Neural cell (in vitro differentiated cells): ENCODE measurements at regions not wholly inside any gene's neighbourhood (a gene's known extent, or its start where the extent isn't known, plus 50 kb on each side); places are given as distances from the start of the nearest gene placed in this dataset.

Experiments
- H2AFZ ChIP-seq: fragments of 200-600, 300-800 bp; sonication (generic), shearing (Covaris generic); 2 replicates; pipeline ENCODE4 v1.6.0; 2014; ENCODE audit warnings: low read depth, mild to moderate bottlenecking, antibody characterized with exemption, low read length, moderate library complexity
- H3F3A ChIP-seq: fragments of 200-600 bp; shearing (Covaris generic); 2 replicates; pipeline ENCODE4 v1.6.1; 2016; ENCODE audit warnings: mild to moderate bottlenecking, moderate library complexity, mixed read lengths, antibody characterized with exemption, low read length; ENCODE audit not compliant: insufficient read depth, poor library complexity, severe bottlenecking
- H3K27ac ChIP-seq: fragments of 200-600, 300-800 bp; sonication (generic), shearing (Covaris generic); 2 replicates; pipeline ENCODE4 v1.5.1; 2014; ENCODE audit warnings: mild to moderate bottlenecking, low read length, moderate library complexity
- H3K27me3 ChIP-seq: fragments of 300-800, 200-600 bp; sonication (generic), shearing (Covaris generic); 2 replicates; pipeline ENCODE4 v1.6.0; 2014; ENCODE audit warnings: mild to moderate bottlenecking, low read depth, low read length, moderate library complexity; ENCODE audit not compliant: insufficient read depth
- H3K36me3 ChIP-seq: fragments of 300-800, 200-600 bp; sonication (generic), shearing (Covaris generic); 2 replicates; pipeline ENCODE4 v1.5.1; 2014; ENCODE audit warnings: mild to moderate bottlenecking, antibody characterized with exemption, low read length, moderate library complexity; ENCODE audit not compliant: insufficient read depth
- H3K4me2 ChIP-seq: fragments of 300-800, 200-600 bp; sonication (generic), shearing (Covaris generic); 2 replicates; pipeline ENCODE4 v1.6.0; 2014; ENCODE audit warnings: mild to moderate bottlenecking, low read length
- H3K4me3 ChIP-seq: fragments of 300-800, 200-600 bp; sonication (generic), shearing (Covaris generic); 2 replicates; pipeline ENCODE4 v1.5.1; 2014; ENCODE audit warnings: mild to moderate bottlenecking, low read length, moderate library complexity
- H3K79me2 ChIP-seq: fragments of 200-600 bp; shearing (Covaris generic); replicated peaks from 2 replicates; pipeline ENCODE4 v1.6.0; 2014; ENCODE audit warnings: mild to moderate bottlenecking, low read length, moderate library complexity; ENCODE audit not compliant: insufficient read depth
- H3K9ac ChIP-seq: fragments of 300-800, 200-600 bp; sonication (generic), shearing (Covaris generic); 2 replicates; pipeline ENCODE4 v1.6.1; 2016; ENCODE audit warnings: mild to moderate bottlenecking, low read length, mixed read lengths
- H3K9me2 ChIP-seq: fragments of 200-600 bp; shearing (Covaris generic); 2 replicates; pipeline ENCODE4 v1.6.1; 2016; ENCODE audit warnings: mild to moderate bottlenecking, low read length, mixed read lengths; ENCODE audit not compliant: insufficient read depth
- H3K9me3 ChIP-seq: fragments of 200-600, 300-800 bp; sonication (generic), shearing (Covaris generic); 2 replicates; pipeline ENCODE4 v1.6.1; 2016; ENCODE audit warnings: mild to moderate bottlenecking, mixed run types, low read length, moderate library complexity, mixed read lengths
- H4K20me1 ChIP-seq: fragments of 200-600 bp; shearing (Covaris generic); 2 replicates; pipeline ENCODE4 v1.6.1; 2016; ENCODE audit warnings: mild to moderate bottlenecking, mixed run types; ENCODE audit not compliant: insufficient read depth
- CTCF ChIP-seq: fragments of 450-650 bp; IDR thresholded peaks from 2 replicates; pipeline ENCODE4 v1.5.1; 2014; ENCODE audit warnings: antibody characterized with exemption, mild to moderate bottlenecking, moderate library complexity; ENCODE audit not compliant: poor library complexity, severe bottlenecking
- EP300 ChIP-seq: fragments of 450-650 bp; conservative IDR thresholded peaks from 2 replicates; pipeline ENCODE4 v1.6.1; 2014; ENCODE audit warnings: antibody characterized with exemption, mild to moderate bottlenecking, moderate library complexity; ENCODE audit not compliant: poor library complexity, severe bottlenecking
- EZH2 ChIP-seq: fragments of 200-600, 300-800 bp; shearing (Covaris generic), sonication (generic); IDR thresholded peaks from 2 replicates; pipeline ENCODE4 v1.6.1; 2014; ENCODE audit warnings: antibody characterized with exemption, low read length, borderline replicate concordance, mild to moderate bottlenecking; ENCODE audit not compliant: insufficient read depth, poor library complexity, severe bottlenecking
- MXI1 ChIP-seq: fragments of 450-650 bp; conservative IDR thresholded peaks from 2 replicates; pipeline ENCODE4 v1.6.1; 2014; ENCODE audit warnings: antibody characterized with exemption, mild to moderate bottlenecking; ENCODE audit not compliant: poor library complexity, severe bottlenecking
- POLR2AphosphoS5 ChIP-seq: IDR thresholded peaks from 2 replicates; pipeline ENCODE4 v1.6.1; 2012
- RAD21 ChIP-seq: fragments of 450-650 bp; conservative IDR thresholded peaks from 2 replicates; pipeline ENCODE4 v1.6.1; 2014; ENCODE audit warnings: antibody characterized with exemption, mild to moderate bottlenecking, moderate library complexity
- REST ChIP-seq: IDR thresholded peaks from 2 replicates; pipeline ENCODE4 v1.6.1; 2012; ENCODE audit warnings: borderline replicate concordance
- SMC3 ChIP-seq: fragments of 450-650 bp; conservative IDR thresholded peaks from 2 replicates; pipeline ENCODE4 v1.6.1; 2014; ENCODE audit warnings: antibody characterized with exemption, mild to moderate bottlenecking, moderate library complexity; ENCODE audit not compliant: poor library complexity
- TAF1 ChIP-seq: IDR thresholded peaks from 2 replicates; pipeline ENCODE4 v1.6.1; 2012; ENCODE audit warnings: low read depth

GRCh38 chr1:82465024-82465423 is 664.3 kb downstream of the ADGRL2 start:
- no peaks in the 10 kb centered on the region for H3K27me3 ChIP-seq
- H4K20me1 ChIP-seq, result no peaks in the 10 kb centered on the region
- no peaks in the 10 kb centered on the region for H3K36me3 ChIP-seq
- no peaks in the 10 kb centered on the region for H3F3A ChIP-seq
- H3K9me2 ChIP-seq, result no peaks in the 10 kb centered on the region
- no peak overlapping the region for H2AFZ ChIP-seq
- H3K4me3 ChIP-seq, result no peak overlapping the region
- H3K79me2 ChIP-seq, result no peaks in the 10 kb centered on the region
- no peak overlapping the region for H3K4me2 ChIP-seq
- H3K9ac ChIP-seq, result no peak overlapping the region
- no peak overlapping the region for H3K27ac ChIP-seq
- TF ChIP-seq REST, result no peak
- H3K9me3 ChIP-seq, result no peaks in the 10 kb centered on the region

- Histone ChIP-seq H2AFZ (no peak overlapping the region), H3K4me2 (no peak overlapping the region)
- TF ChIP-seq RAD21, result no peak
- TF ChIP-seq SMC3, result no peak
- TF ChIP-seq POLR2AphosphoS5, result no peak
- no peak for TF ChIP-seq EZH2
- no peak for TF ChIP-seq MXI1
- no peak for TF ChIP-seq CTCF
- no peak for TF ChIP-seq REST
- TF ChIP-seq EP300, result no peak
- TF ChIP-seq TAF1, result no peak
Measured at GRCh38 chr1:82464362-82465001, 663.7 kb downstream of the ADGRL2 start.

More at GRCh38 chr1:82464362-82465001, 663.7 kb downstream of the ADGRL2 start:
- Histone ChIP-seq H3F3A (no peaks in the 10 kb centered on the region), H3K9me3 (no peaks in the 10 kb centered on the region), H3K4me3 (no peak overlapping the region), H3K36me3 (no peaks in the 10 kb centered on the region), H3K9ac (no peak overlapping the region), H3K9me2 (no peaks in the 10 kb centered on the region), H3K27me3 (no peaks in the 10 kb centered on the region), H3K27ac (no peak overlapping the region), H3K79me2 (no peaks in the 10 kb centered on the region), H4K20me1 (no peaks in the 10 kb centered on the region)
